Esophagus squamous epithelium (tissue), 5 donors: ENCODE measurements at regions not wholly inside any gene's neighbourhood (a gene's known extent, or its start where the extent isn't known, plus 50 kb on each side); places are given as distances from the start of the nearest gene placed in this dataset.

Experiments used
- DNase-seq: peaks from one replicate; lab custom pipeline; 2025; lab: John Stamatoyannopoulos, UW
- H3K27ac ChIP-seq, 4 donors: fragments of 200-600 bp; sonication (generic); one replicate each; pipeline ENCODE4 v1.5.1; 2016 to 2019; ENCODE audit warnings: mild to moderate bottlenecking in 1 of 4
- H3K27me3 ChIP-seq, 4 donors: fragments of 200-600 bp; sonication (generic); 1 replicate in 3 of 4; 2 replicates in 1 of 4; pipeline versions ENCODE4 v1.5.1 to v1.6.0; 2017 to 2021; ENCODE audit warnings: antibody characterized with exemption in 1 of 4
- H3K36me3 ChIP-seq, 3 donors: fragments of 200-600 bp; sonication (generic); one replicate each; pipeline ENCODE4 v1.5.1; 2016 to 2019
- H3K4me1 ChIP-seq, 3 donors: fragments of 200-600 bp; sonication (generic); one replicate each; pipeline ENCODE4 v1.5.1; 2017 to 2019
- H3K4me3 ChIP-seq, 4 donors: fragments of 200-600 bp; sonication (generic); 1 replicate in 3 of 4; 2 replicates in 1 of 4; pipeline ENCODE4 v1.5.1; 2016 to 2019; ENCODE audit warnings: mild to moderate bottlenecking in 2 of 4, moderate library complexity in 1 of 4
- H3K9me3 ChIP-seq, 3 donors: fragments of 200-600 bp; sonication (generic); one replicate each; pipeline ENCODE4 v1.5.1; 2016 to 2019
- CTCF ChIP-seq, 6 experiments: fragments of 450-650 bp in 4 of 6; fragments of 200-600 bp in 2 of 6; sonication (generic) in 2 of 6; IDR thresholded peaks; one replicate each; pipeline ENCODE4 v1.5.1; 2016 to 2019; ENCODE audit warnings: antibody characterized with exemption in 6 of 6, mild to moderate bottlenecking in 4 of 6, moderate library complexity in 4 of 6
- POLR2A ChIP-seq, 4 donors: fragments of 450-650 bp; IDR thresholded peaks; one replicate each; pipeline ENCODE4 v1.6.1; 2017; ENCODE audit warnings: antibody characterized with exemption in 4 of 4, mild to moderate bottlenecking in 4 of 4, moderate library complexity in 3 of 4
- WGBS, 2 donors: methylation state at CpG; one replicate each; pipeline ENCODE4 v1.1.5; 2018; 5-methylcytosine and 5-hydroxymethylcytosine counted together
- intact Hi-C: fragments of 100-400 bp; cut with DNase I; formaldehyde crosslinking; loops from one replicate; pipeline ENCODE4 v1.15.0; 2022
- donor health status: DM: yes; HTN: yes; CAD: no.

GRCh38 chr5:93902288-93902687 is 160.9 kb upstream of the POU5F2 start:
- no peaks in the 10 kb centered on the region for H3K36me3 ChIP-seq
- DNase-seq, result no peak

GRCh38 chr5:93899026-93899600 is 157.7 kb upstream of the POU5F2 start:
- Histone ChIP-seq H3K36me3 (no peaks in the 10 kb centered on the region), H3K27ac (no peak overlapping the region), H3K4me3 (no peak overlapping the region), H3K4me1 (no peaks in the 10 kb centered on the region), H3K9me3 (no peaks in the 10 kb centered on the region), H3K27me3 (no peaks in the 10 kb centered on the region)
- no peak for DNase-seq
- WGBS, 2 donors, result 93 to 100% methylated on average over 1 of the region's 1 CpG
- intact Hi-C loops, result no loop called here
- TF ChIP-seq POLR2A (IDR thresholded peaks at IDR 0.05) (no peak), CTCF (IDR thresholded peaks at IDR 0.05) (peak in 3 of 6 experiments; percentile 34 to 49 (median 40))

More at GRCh38 chr5:93902288-93902687, 160.9 kb upstream of the POU5F2 start:
- TF ChIP-seq CTCF (IDR thresholded peaks at IDR 0.05) (no peak), POLR2A (IDR thresholded peaks at IDR 0.05) (no peak)
- 75% methylated on average over 2 of the region's 2 CpGs for WGBS, 2 donors
- intact Hi-C loops, result no loop called here
- Histone ChIP-seq H3K4me1 (no peaks in the 10 kb centered on the region), H3K9me3 (no peaks in the 10 kb centered on the region), H3K27me3 (no peaks in the 10 kb centered on the region), H3K4me3 (no peak overlapping the region), H3K27ac (no peak overlapping the region)

GRCh38 chr5:93894601-93895354 is 153.4 kb upstream of the POU5F2 start:
- Histone ChIP-seq H3K27me3 (no peaks in the 10 kb centered on the region), H3K36me3 (no peaks in the 10 kb centered on the region), H3K9me3 (no peaks in the 10 kb centered on the region), H3K4me3 (no peak overlapping the region), H3K27ac (no peak overlapping the region), H3K4me1 (peaks cover 0 to 9% (median 0%) of the 10 kb centered on the region in 3 donors)
- no peak for TF ChIP-seq POLR2A (IDR thresholded peaks at IDR 0.05)
- peak in 4 of 6 experiments; percentile 19 to 47 (median 36) for TF ChIP-seq CTCF (IDR thresholded peaks at IDR 0.05)
- DNase-seq, result no peak
- WGBS, 2 donors, result 63 to 67% methylated on average over 9 of the region's 9 CpGs
- intact Hi-C loops, result no loop called here

- WGBS, 2 donors, result 95% methylated on average over 5 of the region's 5 CpGs
- Histone ChIP-seq H3K4me1 (peaks cover 0 to 9% (median 0%) of the 10 kb centered on the region in 3 donors), H3K36me3 (no peaks in the 10 kb centered on the region), H3K27me3 (no peaks in the 10 kb centered on the region), H3K4me3 (no peak overlapping the region), H3K9me3 (no peaks in the 10 kb centered on the region), H3K27ac (no peak overlapping the region)
- intact Hi-C loops, result no loop called here
- DNase-seq, result no peak
- TF ChIP-seq POLR2A (IDR thresholded peaks at IDR 0.05) (no peak), CTCF (IDR thresholded peaks at IDR 0.05) (no peak)
Measured at GRCh38 chr5:93893075-93893474, 151.7 kb upstream of the POU5F2 start.

GRCh38 chr5:93892481-93892880 is 151.1 kb upstream of the POU5F2 start:
- intact Hi-C loops, result no loop called here
- Histone ChIP-seq H3K4me1 (peaks cover 0 to 9% (median 0%) of the 10 kb centered on the region in 3 donors), H3K27ac (no peak overlapping the region), H3K4me3 (no peak overlapping the region), H3K36me3 (no peaks in the 10 kb centered on the region), H3K9me3 (no peaks in the 10 kb centered on the region), H3K27me3 (no peaks in the 10 kb centered on the region)
- no peak for DNase-seq
- TF ChIP-seq CTCF (IDR thresholded peaks at IDR 0.05) (no peak), POLR2A (IDR thresholded peaks at IDR 0.05) (no peak)
